ENCODE measurements at regions not wholly inside any gene's neighbourhood (a gene's known extent, or its start where the extent isn't known, plus 50 kb on each side); places are given as distances from the start of the nearest gene placed in this dataset.

- TF ChIP-seq CTCF (IDR thresholded peaks at IDR 0.05), result no peak
- no peak for TF ChIP-seq ZFX (IDR thresholded peaks at IDR 0.05; ENCODE audit: borderline replicate concordance)
Observed at GRCh38 chr3:80261082-80261481, 493.3 kb upstream of the ROBO1 start.

Data from 22Rv1 (cell line).